ENCODE measurements at regions not wholly inside any gene's neighbourhood (a gene's known extent, or its start where the extent isn't known, plus 50 kb on each side); places are given as distances from the start of the nearest gene placed in this dataset.

- H3K14ac ChIP-seq (replicated peaks; ENCODE audit: low read depth, low read length): no peak overlapping the region
- DNase-seq: no peak
- intact Hi-C loops (cut with micrococcal nuclease) (no loop called here), dilution Hi-C loops (cut with HindIII; ENCODE audit: low sequenced_read_pairs, unreplicated experiment) (no loop called here), in situ Hi-C loops (cut with MboI; ENCODE audit: low sequenced_read_pairs) (no loop called here)
- H3K79me1 ChIP-seq (ENCODE audit: low read depth in 1 of 2, low read length in 2 of 2): no peaks in the 10 kb centered on the region
- H3K4me1 ChIP-seq (ENCODE audit: control insufficient read depth, insufficient read depth, low read length): no peaks in the 10 kb centered on the region
- H2BK15ac ChIP-seq (ENCODE audit: low read depth, low read length): no peak overlapping the region
- no peaks in the 10 kb centered on the region for H3K36me3 ChIP-seq (ENCODE audit: control insufficient read depth, insufficient read depth, low read length)
- H3K18ac ChIP-seq (ENCODE audit: low read depth, low read length): no peak overlapping the region
- no peaks in the 10 kb centered on the region for H4K20me1 ChIP-seq (ENCODE audit: insufficient read depth, low read length)
- no peak overlapping the region for H3K56ac ChIP-seq (ENCODE audit: extremely low read depth, insufficient read depth, low read length)
- H3K27me3 ChIP-seq (ENCODE audit: control insufficient read depth, insufficient read depth, low read length): no peaks in the 10 kb centered on the region
- H4K5ac ChIP-seq (ENCODE audit: low read depth, low read length): no peak overlapping the region
- no peak overlapping the region for H3K27ac ChIP-seq (ENCODE audit: insufficient read depth, low read length)
- H2AK9ac ChIP-seq (replicated peaks; ENCODE audit: low read depth, low read length, poor library complexity): no peak overlapping the region
- ChIA-PET CTCF (no interaction called here), POLR2A (ENCODE audit: unreplicated experiment) (no interaction called here)
- H3K4ac ChIP-seq (ENCODE audit: low read depth, low read length): no peak overlapping the region
- no peak overlapping the region for H4K91ac ChIP-seq (ENCODE audit: insufficient read depth, low read depth, low read length)
- whole genome bisulfite sequencing, 2 experiments (ENCODE audit: extremely low coverage in 2 of 2, insufficient read length in 1 of 2): no CpG with 5 or more reads among the region's 3 CpGs
- H2BK20ac ChIP-seq (ENCODE audit: low read depth, low read length): no peak overlapping the region
- no peak overlapping the region for H3K4me3 ChIP-seq (ENCODE audit: insufficient read depth, low read depth, low read length)
- H2AK5ac ChIP-seq (ENCODE audit: low read depth, low read length): no peak overlapping the region
- peaks cover 5% of the 10 kb centered on the region; the same call in 1 of the 2 replicates for H3K9me3 ChIP-seq (ENCODE audit: control insufficient read depth, insufficient read depth, low read length)
- H4K8ac ChIP-seq (ENCODE audit: low read depth in 2 of 2, low read length in 2 of 2): no peak overlapping the region
- H2AFZ ChIP-seq (replicated peaks; ENCODE audit: low read length, poor library complexity): no peak overlapping the region
- no peak for TF ChIP-seq RFX5 (IDR thresholded peaks at IDR 0.05; ENCODE audit: low read depth, low read length)
- TF ChIP-seq MXI1 (IDR thresholded peaks at IDR 0.05; ENCODE audit: borderline replicate concordance, low read depth, low read length): no peak
- TF ChIP-seq MAFK (IDR thresholded peaks at IDR 0.05; ENCODE audit: low read depth, low read length): no peak
- TF ChIP-seq RAD21 (IDR thresholded peaks at IDR 0.05; ENCODE audit: low read length): no peak
- TF ChIP-seq NFE2L2 (IDR thresholded peaks at IDR 0.05; ENCODE audit: low read depth, low read length): no peak
- TF ChIP-seq RCOR1 (IDR thresholded peaks at IDR 0.05; ENCODE audit: insufficient replicate concordance, low read length): no peak
- TF ChIP-seq CEBPB (IDR thresholded peaks at IDR 0.05; ENCODE audit: low read depth, low read length): no peak
- TF ChIP-seq, protein P1, sequence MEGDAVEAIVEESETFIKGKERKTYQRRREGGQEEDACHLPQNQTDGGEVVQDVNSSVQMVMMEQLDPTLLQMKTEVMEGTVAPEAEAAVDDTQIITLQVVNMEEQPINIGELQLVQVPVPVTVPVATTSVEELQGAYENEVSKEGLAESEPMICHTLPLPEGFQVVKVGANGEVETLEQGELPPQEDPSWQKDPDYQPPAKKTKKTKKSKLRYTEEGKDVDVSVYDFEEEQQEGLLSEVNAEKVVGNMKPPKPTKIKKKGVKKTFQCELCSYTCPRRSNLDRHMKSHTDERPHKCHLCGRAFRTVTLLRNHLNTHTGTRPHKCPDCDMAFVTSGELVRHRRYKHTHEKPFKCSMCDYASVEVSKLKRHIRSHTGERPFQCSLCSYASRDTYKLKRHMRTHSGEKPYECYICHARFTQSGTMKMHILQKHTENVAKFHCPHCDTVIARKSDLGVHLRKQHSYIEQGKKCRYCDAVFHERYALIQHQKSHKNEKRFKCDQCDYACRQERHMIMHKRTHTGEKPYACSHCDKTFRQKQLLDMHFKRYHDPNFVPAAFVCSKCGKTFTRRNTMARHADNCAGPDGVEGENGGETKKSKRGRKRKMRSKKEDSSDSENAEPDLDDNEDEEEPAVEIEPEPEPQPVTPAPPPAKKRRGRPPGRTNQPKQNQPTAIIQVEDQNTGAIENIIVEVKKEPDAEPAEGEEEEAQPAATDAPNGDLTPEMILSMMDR (conservative IDR thresholded peaks at IDR 0.05; ENCODE audit: low read depth, low read length): no peak
- H3K9ac ChIP-seq (ENCODE audit: low read depth, low read length): no peak overlapping the region
- H2BK5ac ChIP-seq (ENCODE audit: low read depth, low read length, poor library complexity, severe bottlenecking): no peak overlapping the region
- no peak overlapping the region for H3K23ac ChIP-seq (ENCODE audit: low read depth, low read length)
- BruUV-seq (replicated peaks): no TSS peak
- ATAC-seq (ENCODE audit: low read depth): no peak
- no peak overlapping the region for H2BK120ac ChIP-seq (ENCODE audit: low read depth, low read length)
- no peak overlapping the region for H3K4me2 ChIP-seq (ENCODE audit: low read depth, low read length)
- no peaks in the 10 kb centered on the region for H3K9me1 ChIP-seq (ENCODE audit: insufficient read depth, low read length)
Observed at GRCh38 chr18:27541293-27541692, 356.2 kb upstream of the CHST9 start.
